Activated T-cell treated with anti-CD3 and anti-CD28 coated beads for 48 hours (primary cell): ENCODE measurements at regions not wholly inside any gene's neighbourhood (a gene's known extent, or its start where the extent isn't known, plus 50 kb on each side); places are given as distances from the start of the nearest gene placed in this dataset.

Experiments used
- DNase-seq: peaks from one replicate; pipeline ENCODE4 v3.0.0-alpha.2; 2020; ENCODE audit warnings: low read depth

DNA sequence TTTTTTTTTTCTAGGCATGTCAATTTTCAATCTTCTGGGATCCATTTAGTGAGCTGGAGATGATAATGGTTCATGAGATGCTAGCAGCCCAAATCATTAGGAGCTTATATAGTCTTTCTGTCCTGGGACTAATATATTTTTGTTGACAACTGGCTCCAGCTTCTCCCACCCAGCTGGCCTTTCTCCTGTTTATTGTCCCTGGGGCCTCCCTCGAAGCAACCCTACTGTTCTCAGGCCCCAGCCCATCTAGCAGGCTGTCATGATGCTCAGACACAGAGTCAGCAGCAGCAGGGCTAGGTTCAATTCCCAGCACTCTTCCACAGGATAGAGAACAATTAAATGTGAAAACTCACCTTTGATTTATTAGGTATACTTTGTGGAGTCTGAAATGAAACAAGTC lies 127.6 kb upstream of the MID1 start:
- DNase-seq, result no peak

DNA sequence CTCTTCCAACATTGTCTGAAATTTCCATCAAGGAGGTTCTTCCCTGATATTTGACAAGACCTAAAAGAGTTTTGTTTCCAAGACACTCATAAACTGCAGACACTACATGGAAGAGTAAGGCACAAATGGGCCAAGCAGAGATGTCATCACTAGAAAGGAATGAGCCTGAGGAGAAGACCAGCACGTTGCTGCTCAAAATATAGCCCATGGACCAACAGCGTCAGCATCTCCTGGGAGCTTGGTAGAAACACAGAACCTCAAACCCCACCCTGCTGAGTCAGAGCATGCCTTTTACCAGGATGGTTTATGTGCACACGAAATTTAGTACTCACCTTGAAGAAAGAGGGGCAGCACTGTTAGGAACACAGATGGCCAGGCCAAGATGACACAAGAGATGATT lies 128.7 kb upstream of the MID1 start:
- no peak for DNase-seq

DNA sequence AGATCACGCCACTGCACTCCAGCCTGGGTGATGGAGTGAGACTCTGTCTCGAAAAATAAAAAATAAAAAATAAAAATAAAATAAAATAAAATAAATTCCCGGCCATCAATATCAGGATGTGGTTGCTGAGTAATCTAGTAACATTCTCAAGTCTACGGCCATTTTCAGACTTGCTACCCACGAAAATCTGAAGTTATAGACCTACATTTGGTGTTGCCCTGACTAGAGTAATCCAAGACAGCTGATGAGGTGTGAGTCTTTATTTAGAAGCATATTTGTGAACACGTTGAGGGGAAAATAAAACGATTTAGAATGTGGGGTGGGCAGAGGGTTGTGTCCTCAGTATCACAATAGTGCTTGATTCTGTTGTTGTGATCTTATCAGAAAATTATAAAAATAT lies 130.2 kb upstream of the MID1 start:
- no peak for DNase-seq

DNA sequence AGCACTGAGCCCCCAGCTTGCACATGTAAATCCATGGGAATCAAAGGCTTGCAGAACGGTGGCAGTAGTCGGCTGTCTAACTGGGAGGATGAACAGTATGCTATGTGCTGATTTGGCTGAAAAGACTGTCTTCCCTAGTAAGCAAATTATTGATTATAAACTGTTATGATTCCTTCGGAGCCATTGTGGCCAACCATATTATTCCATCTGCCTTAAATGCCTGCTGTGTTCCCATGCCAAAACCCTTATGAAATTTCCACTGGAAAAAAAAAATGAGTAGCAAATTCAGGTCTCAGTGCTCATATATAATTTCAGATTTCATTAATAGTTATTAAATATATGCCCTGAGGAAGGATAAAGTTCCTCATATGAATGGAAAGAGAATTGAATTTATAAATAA lies 132.7 kb upstream of the MID1 start:
- no peak for DNase-seq

DNA sequence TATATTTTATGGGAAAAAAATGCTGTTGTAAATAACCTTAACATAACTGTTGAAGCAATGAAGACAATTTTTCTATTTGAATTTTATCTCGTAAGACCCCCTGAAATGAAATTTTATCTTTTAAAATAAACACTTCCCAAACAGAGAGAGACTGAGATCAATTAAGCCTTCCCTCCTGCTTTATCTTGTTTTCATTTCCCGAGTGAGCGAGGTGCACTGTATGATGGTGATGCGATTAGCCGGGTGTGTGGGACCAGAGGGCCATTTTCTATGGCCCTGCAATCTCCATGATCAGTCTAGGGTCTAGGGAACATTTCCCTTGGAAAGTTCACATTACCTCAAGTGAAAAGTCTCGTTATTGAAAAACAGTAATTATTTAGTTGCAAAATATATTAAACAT lies 134.1 kb upstream of the MID1 start:
- no peak for DNase-seq

DNA sequence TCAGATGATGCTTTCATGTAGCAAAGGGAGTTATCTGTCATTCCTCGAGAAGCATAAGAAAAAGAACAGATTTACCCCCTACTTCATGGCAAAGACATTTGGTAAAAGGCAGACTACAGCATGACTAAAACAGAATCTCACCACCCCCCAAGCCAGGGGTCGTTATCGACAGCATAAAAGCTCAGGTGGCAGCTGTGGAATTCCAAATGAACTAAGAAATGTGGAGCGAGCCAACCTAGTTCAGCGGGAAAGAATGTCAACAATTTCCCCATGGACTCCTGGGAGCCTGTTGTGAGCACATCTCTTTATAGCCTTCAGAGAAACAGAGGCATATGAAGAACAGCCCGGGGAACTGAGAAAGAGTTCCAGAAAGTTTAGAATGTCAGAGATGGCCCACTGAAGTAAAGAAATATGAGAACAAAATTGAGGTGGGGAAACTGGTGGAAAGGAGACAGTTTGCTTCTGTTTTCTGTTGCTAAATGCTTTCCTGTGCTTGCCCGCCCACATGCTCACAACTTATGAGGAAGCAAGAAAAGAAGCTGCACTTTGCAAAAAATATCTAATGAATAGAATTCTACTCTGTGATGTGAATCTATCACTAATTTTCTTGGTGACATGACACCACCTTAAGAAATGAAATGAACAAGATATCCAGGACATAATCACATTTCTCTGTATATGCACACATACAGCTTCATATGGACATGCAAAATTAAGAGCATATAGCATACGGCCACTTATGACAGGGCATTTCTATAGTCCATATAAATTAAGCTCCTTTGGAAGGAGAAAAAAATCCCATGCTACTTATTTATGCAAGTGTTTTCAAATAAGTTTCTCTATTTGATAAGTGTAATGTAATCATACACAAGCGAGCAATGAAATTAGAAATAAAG lies 135.3 kb upstream of the MID1 start:
- no peak for DNase-seq

DNA sequence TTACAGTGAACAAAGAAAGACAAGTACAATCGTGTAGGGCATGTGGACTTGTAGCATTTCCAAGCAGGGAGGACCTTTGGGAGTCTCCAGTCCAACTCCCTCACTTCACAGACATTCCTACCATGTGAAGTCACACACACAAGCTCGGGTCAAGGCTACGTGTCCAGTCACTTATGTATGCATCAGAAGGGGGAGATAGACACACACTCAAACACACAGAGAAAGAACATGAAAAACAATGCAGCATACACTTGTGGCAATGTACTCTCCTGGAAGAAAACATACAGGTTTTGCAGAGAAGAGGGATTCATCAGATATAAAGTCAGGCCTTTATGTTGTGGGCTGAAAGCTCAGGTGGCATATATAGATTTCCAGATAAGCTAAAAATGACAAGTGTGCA lies 136.1 kb upstream of the MID1 start:
- DNase-seq, result no peak

DNA sequence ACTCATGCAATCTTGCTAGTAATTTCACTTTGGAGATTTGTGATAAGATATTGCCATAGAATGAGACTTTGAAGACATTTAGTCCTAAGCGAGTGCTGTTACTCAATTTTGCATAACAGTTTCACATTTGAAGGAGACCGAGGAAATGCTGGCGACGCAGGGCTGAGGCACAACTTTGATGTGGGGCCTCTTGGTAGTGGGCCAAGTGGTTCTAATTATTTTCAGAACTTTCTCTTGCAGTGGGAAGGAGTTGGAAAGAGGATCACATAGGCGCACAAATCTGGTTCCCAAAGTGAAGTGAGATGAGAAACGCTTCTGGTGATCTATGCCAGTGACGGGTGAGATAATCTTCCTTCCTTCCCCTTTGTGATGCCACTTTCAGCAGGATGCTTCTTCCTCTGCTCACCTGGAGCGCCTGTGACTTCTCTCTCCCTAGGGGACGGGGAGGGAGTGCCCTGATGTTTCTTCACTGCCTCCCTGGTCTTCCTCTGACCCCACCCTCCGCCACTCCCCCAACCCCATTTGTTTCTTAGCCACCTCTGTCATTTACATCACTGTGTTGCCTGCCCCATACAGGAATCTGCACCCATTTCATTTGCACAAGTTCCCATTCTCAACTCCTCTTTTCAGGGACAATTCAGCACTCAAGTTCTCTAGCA lies 138.9 kb upstream of the MID1 start:
- DNase-seq, result no peak

DNA sequence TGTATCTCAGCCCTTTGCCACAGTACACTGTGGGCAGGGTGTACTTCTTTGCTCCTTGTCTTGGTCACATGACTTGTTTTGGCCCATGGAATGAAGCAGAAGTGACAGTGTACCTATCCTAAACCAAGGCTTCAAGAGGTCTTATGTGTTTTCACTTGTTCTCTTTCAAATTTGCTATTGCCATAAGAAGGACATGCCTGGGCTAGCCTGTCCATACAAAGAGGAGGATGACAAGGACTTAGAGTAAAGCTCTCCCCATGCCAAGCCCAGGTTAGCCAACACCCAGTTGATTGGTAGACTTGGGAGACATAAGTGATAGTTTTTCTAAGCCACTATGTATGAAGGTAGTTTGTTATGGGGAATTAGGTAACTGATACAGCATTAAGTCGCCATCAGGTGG lies 141.1 kb upstream of the MID1 start:
- no peak for DNase-seq

DNA sequence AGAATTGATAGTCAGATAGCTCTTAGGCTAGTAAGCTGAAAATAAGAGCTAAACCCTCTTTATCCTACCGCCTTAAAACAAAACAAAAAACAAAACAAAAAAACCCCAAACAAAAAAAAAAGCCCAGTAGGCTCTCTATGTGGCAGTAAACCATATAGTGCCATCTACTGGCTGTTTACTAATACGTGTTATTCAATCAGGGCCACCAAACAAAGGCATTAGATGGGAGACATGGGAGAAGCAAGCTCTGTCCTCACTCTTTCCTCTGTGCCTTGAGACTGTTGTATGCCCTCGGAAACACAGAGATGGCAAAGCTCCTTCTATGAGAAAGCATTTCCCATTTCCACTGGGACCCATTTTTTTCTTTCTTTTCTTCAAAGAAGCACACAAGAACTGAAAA lies 148.8 kb upstream of the MID1 start:
- DNase-seq, result no peak

DNA sequence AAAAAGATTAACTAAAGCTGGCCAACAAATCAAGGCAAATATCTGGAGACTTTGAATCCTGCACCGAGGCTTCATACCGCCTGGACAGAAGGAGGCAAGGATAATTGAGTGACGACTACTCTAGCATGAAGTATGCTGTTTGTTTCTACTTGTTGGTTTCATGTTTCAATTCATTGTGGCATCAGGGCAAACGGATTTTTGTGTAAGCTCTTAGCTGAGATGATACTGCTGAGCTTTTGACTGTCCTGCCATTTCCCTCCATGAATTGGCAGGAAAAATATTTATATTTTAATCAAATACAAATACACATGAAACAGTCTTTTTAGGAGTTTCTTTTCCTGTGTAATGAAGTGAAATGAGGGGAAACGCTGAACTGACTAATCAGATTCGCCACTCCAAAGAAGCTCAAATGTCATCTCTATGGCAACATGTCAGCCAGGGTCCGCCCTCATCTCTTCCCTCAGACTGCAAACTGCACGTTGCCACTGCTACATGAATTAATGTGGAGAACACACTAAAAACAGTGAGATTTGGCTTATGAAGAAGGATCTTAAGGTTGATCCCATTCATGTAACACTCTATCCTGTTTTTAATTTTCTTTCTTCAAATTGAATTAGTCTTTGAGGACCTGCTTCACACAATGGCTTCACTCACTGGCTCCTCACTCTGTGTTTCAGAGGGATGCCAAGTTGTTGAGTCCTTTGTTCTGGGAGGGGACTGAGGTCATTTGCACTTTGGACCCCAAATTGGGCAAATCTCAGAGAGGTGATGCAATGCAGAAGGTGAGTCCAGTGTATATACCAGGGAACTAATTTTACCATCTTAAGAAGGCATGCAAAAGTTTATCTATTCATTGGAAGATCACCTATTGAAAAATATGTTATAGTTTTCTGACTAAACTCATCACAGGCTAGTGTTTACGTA lies 149.6 kb upstream of the MID1 start:
- DNase-seq, result no peak

DNA sequence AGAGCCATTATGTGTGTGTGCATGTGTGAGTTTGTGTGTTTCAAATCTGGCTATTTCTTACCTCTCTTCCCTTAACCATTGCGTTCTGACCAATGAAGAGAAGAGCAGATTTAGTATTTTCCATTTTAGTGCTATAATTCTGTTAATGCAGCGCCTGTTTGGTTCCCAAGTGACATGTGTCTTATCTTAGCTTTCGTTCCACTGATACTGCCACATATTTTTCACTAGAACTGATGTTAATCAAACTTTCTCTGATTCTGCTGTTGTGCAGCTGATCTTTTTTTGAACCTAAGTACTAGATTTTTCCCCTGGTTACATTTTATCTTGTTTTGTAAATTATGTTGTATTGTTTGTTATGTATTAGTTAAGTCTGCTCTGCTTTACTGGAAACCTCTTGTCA lies 152.9 kb upstream of the MID1 start:
- no peak for DNase-seq

DNA sequence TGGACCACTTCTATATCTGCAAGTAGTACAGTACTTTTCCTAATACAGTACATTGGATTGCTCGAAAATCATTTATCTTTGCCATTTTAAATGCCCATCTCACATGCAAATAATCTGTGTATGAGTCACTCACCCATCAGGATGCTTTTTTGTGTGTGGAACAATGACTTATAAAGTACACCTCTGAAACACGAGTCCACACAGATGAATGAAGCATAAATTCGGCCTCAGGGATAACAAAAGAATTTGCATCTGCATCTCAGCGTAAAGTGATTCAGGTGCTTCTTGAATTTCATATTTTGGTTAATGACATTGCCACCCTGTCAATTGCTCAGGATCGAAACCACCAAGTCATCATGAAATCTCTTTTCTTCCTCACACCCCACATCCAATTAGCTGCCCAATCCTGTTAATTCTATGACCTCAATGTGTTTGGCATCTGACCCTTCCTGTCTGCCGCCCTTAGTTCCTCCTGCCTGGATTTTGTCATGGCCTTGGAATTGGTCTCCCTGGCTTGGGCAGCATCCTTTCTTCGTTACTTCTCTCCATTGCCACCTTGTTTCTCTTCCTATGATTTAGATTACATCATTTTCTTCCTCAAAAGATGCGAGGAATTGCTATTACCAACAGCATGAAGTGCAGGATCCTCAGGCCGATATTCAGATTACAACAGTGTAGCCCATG lies 161.6 kb upstream of the MID1 start:
- no peak for DNase-seq

DNA sequence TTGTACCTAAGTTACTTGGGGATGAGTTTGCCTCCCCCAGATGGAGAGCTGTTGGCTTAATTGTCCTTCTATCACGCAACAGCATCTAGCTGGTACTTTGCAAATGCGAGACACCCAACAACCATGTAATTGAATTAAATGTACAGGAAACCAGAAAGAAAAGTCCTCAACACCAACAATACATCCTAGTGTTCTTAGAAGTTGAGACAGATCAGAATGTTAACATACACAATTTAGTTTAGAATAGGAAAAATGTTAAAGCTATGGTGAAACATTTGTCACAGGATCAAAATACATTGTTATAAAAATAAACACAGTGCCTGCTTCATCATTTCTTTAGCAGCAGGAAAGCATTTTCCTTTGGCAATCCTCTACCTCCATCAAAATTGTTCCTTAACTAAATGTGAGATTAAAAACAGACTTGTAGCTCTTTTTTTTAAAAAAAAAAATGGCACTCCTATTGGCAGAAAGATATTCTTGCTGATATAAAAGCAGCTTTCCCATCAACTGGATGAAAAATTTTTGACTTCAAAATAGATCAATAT lies 163.1 kb upstream of the MID1 start:
- DNase-seq, result no peak

DNA sequence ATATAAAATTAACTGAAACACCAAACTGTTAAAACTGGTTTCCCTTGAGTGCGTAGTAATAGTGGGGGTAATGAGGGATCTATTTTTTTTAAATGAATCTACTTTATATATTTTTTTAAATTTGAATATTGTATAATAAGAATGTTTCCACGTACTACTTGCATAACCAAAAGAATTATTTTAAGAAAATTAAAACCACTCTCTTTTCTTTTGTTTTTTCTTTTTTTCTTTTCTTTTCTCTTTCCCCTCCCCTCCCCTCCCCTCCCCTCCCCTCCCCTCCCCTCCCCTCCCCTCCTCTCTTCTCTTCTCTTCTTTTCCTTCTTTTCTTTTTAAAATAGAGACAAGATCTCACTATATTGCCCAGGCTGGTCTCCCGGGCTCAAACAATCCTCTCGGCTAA lies 166.9 kb upstream of the MID1 start:
- DNase-seq, result no peak

DNA sequence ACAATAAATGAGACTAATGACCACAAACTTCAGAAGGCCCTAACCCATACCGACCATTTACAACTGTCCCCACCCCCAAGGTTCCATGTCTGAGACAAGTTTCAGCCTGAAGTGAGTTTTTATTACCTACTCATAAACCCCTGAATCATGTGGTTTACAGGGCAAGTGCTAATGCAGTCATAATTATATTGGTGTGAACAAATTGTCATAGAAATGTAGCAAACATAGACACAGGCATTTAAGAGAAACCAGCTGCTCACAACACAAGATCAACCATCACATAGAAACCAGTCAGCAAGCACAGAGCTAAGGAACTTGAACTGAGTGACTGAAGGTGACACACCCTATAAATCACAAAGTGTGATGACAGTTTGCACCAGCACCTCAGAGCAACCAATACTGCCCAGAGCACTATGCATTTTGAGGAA lies 173.8 kb upstream of the MID1 start:
- DNase-seq, result no peak

DNA sequence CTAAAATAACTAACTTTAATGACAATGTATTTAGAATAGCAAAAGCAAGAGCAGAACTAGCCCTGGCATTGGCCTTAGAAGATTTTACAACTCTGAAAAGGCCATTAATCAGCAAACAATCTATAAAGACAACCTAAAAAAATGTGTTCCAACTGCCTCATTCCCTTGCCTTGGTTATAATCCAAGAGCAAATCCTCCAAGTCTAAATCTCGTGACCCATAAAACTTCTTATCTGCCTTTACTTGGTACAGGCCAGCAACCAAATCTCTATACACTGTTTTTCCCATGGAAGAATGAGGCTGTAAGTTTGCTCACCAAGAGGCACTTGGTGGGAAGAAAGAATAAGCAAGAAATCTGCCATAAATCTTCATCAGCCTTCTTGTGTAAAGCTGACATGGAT lies 175.3 kb upstream of the MID1 start:
- DNase-seq, result no peak

DNA sequence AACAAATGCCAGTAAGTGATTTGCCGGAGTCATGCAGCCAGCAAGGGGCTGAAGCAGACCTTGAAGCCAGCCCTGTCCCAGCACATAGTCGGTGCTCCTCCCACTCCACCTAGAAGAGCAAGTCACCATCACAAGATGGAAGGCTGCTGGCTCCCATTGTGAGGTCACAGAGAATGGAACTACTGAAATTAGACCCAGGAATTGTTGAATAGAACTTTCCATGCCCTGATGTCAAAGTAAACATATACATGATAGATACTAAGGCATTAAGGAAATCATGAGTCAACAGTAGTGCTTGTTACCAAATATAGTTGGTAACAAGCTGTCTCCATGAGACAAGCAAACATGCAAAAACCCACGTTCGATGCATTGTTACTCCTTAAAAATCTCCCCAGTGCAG lies 177.1 kb upstream of the MID1 start:
- DNase-seq, result no peak

DNA sequence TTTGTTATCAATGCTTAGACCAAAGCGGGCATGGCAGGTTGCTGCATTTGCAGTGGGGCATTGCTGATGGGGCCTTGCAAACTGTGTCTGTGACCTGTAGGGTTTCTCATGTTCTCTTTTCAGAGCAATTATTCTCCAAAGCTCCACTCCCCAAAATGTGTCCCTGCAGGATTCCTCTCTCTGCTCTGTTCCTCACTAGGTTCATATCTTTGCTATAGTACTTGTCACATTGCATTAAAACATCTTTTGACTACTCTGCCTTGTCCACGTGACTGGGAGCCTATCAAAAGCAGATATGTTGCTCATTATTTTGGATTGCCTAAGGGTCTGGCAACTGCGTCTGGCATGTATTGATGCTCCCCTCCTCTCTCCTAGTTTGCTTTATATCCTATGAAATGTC lies 177.7 kb upstream of the MID1 start:
- no peak for DNase-seq

DNA sequence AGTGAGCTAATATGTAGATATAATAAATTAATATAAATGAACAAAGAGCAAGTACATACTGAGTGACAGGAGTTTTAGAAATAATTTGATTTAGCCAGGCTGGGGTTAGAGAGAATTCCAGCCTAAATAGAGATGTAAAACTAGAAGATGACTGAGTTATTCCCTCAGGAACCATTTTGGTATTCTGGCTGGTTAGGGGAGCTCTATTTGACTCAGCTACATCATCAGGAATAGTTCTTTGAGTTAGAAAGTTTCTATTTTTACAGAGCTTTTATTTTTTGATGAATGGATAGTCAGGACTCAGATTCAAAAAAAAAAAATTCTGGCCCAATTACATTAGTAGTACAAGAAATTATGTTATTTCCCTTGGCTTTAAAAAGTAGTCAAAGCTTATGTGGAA lies 180.4 kb upstream of the MID1 start:
- DNase-seq, result no peak

DNA sequence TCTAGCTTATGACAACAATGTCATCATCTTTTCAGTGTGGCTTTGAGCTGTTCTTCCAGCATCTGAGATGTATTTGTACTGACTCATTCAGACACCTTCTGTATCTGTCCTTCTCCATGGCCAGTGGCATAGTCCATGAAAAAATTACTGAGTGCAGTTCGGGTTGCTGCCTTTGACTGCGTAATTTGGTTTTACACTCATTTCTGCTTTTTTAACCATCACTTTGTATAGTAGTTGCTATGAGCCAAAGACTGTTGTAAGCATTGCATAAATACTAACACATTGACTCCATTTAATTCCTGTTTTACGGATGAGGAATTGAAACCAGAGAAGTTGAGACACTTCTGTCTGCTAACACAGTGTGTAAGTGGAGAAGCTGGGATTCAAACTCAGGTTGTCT lies 190.7 kb upstream of the MID1 start:
- no peak for DNase-seq

DNA sequence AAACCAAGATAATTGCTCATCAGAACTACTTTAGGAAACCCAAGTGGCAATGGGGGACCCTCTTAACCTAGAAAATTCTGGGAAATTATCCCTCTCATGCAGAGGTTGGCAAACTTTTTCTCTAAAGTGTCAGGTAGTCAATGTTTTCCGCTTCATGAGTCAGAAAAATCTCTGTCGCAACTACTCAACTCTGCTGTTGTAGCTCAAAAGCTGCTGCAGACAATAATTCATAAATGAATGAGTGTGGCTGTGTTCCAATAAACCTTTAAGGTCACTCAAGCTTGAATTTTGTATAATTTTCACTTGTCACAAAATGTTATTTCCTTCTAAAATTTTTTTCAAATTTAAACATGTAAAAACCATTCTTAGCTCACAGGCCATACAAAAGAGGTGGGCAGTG lies 193.4 kb upstream of the MID1 start:
- no peak for DNase-seq
